WERI-Rb-1 (cell line): ENCODE measurements at regions not wholly inside any gene's neighbourhood (a gene's known extent, or its start where the extent isn't known, plus 50 kb on each side); places are given as distances from the start of the nearest gene placed in this dataset.

Experiments used
- DNase-seq: peaks from one replicate; pipeline ENCODE4 v3.0.0-alpha.2; 2020
- H3K27ac ChIP-seq: fragments of 250-450 bp; sonication (Bioruptor Pico); 2 replicates; pipeline ENCODE4 v1.5.1; 2020; ENCODE audit warnings: mild to moderate bottlenecking, moderate library complexity
- H3K27me3 ChIP-seq: fragments of 250-450 bp; sonication (Bioruptor Pico); 2 replicates; pipeline ENCODE4 v1.5.1; 2021; ENCODE audit warnings: mild to moderate bottlenecking, low read depth, moderate library complexity; ENCODE audit not compliant: insufficient read depth, severe bottlenecking
- H3K36me3 ChIP-seq: fragments of 250-450 bp; sonication (Bioruptor Pico); 2 replicates; pipeline ENCODE4 v1.5.1; 2020; ENCODE audit warnings: mild to moderate bottlenecking, moderate library complexity
- H3K4me3 ChIP-seq: 2 replicates; pipeline ENCODE4 v1.5.1; 2011; ENCODE audit warnings: low read depth, mild to moderate bottlenecking, control low read depth, low read length
- H3K9me3 ChIP-seq: fragments of 250-450 bp; sonication (Bioruptor Pico); 2 replicates; pipeline ENCODE4 v1.5.1; 2021; ENCODE audit warnings: mild to moderate bottlenecking, moderate library complexity; ENCODE audit not compliant: severe bottlenecking
- TF ChIP-seq, protein P1 (sequence below): IDR thresholded peaks from 2 replicates; pipeline ENCODE4 v1.5.1; 2011; ENCODE audit warnings: low read depth, mild to moderate bottlenecking, control low read depth, inconsistent platforms, low read length

GRCh38 chrX:16023790-16024734, 99.3 kb upstream of the GRPR start:
- DNase-seq, result no peak
- Histone ChIP-seq H3K27ac (no peak overlapping the region), H3K36me3 (no peaks in the 10 kb centered on the region), H3K27me3 (peaks cover 43% of the 10 kb centered on the region), H3K9me3 (no peaks in the 10 kb centered on the region), H3K4me3 (no peak overlapping the region)
- TF ChIP-seq, protein P1, sequence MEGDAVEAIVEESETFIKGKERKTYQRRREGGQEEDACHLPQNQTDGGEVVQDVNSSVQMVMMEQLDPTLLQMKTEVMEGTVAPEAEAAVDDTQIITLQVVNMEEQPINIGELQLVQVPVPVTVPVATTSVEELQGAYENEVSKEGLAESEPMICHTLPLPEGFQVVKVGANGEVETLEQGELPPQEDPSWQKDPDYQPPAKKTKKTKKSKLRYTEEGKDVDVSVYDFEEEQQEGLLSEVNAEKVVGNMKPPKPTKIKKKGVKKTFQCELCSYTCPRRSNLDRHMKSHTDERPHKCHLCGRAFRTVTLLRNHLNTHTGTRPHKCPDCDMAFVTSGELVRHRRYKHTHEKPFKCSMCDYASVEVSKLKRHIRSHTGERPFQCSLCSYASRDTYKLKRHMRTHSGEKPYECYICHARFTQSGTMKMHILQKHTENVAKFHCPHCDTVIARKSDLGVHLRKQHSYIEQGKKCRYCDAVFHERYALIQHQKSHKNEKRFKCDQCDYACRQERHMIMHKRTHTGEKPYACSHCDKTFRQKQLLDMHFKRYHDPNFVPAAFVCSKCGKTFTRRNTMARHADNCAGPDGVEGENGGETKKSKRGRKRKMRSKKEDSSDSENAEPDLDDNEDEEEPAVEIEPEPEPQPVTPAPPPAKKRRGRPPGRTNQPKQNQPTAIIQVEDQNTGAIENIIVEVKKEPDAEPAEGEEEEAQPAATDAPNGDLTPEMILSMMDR, result no peak

GRCh38 chrX:16022580-16023200, 100.7 kb upstream of the GRPR start:
- DNase-seq, result no peak
- TF ChIP-seq, protein P1, result no peak
- H3K36me3 ChIP-seq, result no peaks in the 10 kb centered on the region
- peaks cover 36% of the 10 kb centered on the region for H3K27me3 ChIP-seq
- H3K9me3 ChIP-seq, result no peaks in the 10 kb centered on the region
- no peak overlapping the region for H3K27ac ChIP-seq
- no peak overlapping the region for H3K4me3 ChIP-seq

DNA sequence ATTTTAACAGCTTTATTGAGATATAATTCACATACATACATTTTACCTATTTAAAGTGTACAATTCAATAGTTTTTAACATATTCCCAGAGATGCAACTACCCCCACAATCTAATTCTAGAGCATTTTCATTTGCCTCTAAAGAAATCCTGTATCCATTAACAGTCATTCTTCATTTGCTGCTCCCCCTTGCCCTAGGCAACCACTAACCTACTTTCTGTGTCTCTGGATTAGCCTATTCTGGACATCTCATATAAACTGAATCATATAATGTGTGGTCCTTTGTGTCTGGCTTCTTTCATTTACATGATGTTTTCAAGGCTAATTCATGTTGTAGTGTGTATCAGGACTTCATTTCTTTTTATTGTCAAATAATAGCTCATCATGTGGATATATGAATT, 105.1 kb upstream of the GRPR start:
- H3K27me3 ChIP-seq, result peaks cover 29% of the 10 kb centered on the region
- H3K27ac ChIP-seq, result no peak overlapping the region
- H3K4me3 ChIP-seq, result no peak overlapping the region
- no peak for DNase-seq
- no peaks in the 10 kb centered on the region for H3K9me3 ChIP-seq
- TF ChIP-seq, protein P1, result no peak
- H3K36me3 ChIP-seq, result no peaks in the 10 kb centered on the region

- peaks cover 25% of the 10 kb centered on the region for H3K27me3 ChIP-seq
These were observed 109.2 kb upstream of the GRPR start for GRCh38 chrX:16014171-16014570.

DNA sequence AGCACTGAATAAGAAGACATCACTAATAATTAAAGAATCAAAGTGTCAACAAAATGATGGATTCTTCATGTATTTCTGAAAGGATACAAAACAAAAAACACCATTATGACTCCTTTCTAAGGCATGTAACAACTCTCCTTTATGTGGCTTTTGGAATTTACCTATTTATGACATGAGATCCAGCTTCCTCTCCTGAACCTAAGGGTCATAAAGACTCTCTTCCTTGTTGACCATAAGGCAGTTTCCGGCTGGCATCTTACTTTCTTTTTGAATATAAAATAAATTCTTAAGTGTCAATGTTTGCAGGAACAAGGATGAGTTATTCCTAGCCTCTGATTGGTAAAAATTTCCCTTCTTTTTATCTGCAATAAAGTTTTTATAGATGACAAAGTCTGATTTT, 111.1 kb upstream of the GRPR start:
- no peak for DNase-seq
- Histone ChIP-seq H3K36me3 (no peaks in the 10 kb centered on the region), H3K4me3 (no peak overlapping the region), H3K27me3 (peaks cover 39% of the 10 kb centered on the region), H3K27ac (no peak overlapping the region), H3K9me3 (no peaks in the 10 kb centered on the region)
- TF ChIP-seq, protein P1, result no peak

More at GRCh38 chrX:16014171-16014570, 109.2 kb upstream of the GRPR start:
- H3K4me3 ChIP-seq, result no peak overlapping the region
- H3K36me3 ChIP-seq, result no peaks in the 10 kb centered on the region
- no peak for DNase-seq
- H3K9me3 ChIP-seq, result no peaks in the 10 kb centered on the region
- H3K27ac ChIP-seq, result no peak overlapping the region
- TF ChIP-seq, protein P1, result no peak
